GM23338 (cell line): ENCODE measurements at regions not wholly inside any gene's neighbourhood (a gene's known extent, or its start where the extent isn't known, plus 50 kb on each side); places are given as distances from the start of the nearest gene placed in this dataset.

Experiments used
- CREB1 ChIP-seq: fragments of 250-450 bp; sonication (Bioruptor Pico); IDR thresholded peaks from 2 replicates; pipeline ENCODE4 v1.5.0; 2020; ENCODE audit warnings: low read depth, mild to moderate bottlenecking, moderate library complexity
- CTCF ChIP-seq, 2 experiments: fragments of 200-600 bp in 1 of 2; sonication (generic) in 1 of 2; conservative IDR thresholded peaks; 2 replicates each; pipeline versions ENCODE4 v1.5.1 to v1.6.1; 2016 to 2017; ENCODE audit warnings: antibody characterized with exemption in 2 of 2, low read depth in 2 of 2, mild to moderate bottlenecking in 2 of 2, moderate library complexity in 1 of 2
- EZH2 ChIP-seq: fragments of 200-600 bp; sonication (generic); IDR thresholded peaks from one replicate; pipeline ENCODE4 v1.8.0; 2017; ENCODE audit warnings: antibody characterized with exemption, mild to moderate bottlenecking, low read depth; ENCODE audit not compliant: unreplicated experiment
- EZH2phosphoT487 ChIP-seq: fragments of 200-600 bp; sonication (generic); IDR thresholded peaks from one replicate; pipeline ENCODE4 v1.8.1; 2018; ENCODE audit warnings: antibody characterized with exemption; ENCODE audit not compliant: unreplicated experiment
- JUNB ChIP-seq: IDR thresholded peaks from one replicate; pipeline ENCODE4 v1.6.1; 2016; ENCODE audit warnings: antibody characterized with exemption; ENCODE audit not compliant: unreplicated experiment
- POLR2AphosphoS5 ChIP-seq: IDR thresholded peaks from 2 replicates; pipeline ENCODE4 v1.6.1; 2016; ENCODE audit warnings: antibody characterized with exemption, low read depth
- REST ChIP-seq: IDR thresholded peaks from one replicate; pipeline ENCODE4 v1.6.1; 2018; ENCODE audit warnings: antibody characterized with exemption; ENCODE audit not compliant: unreplicated experiment
- STAT1 ChIP-seq: IDR thresholded peaks from one replicate; pipeline ENCODE4 v1.6.1; 2016; ENCODE audit warnings: antibody characterized with exemption; ENCODE audit not compliant: unreplicated experiment
- ZNF114 ChIP-seq: fragments of 250-450 bp; sonication (Bioruptor Pico); IDR thresholded peaks from 2 replicates; pipeline ENCODE4 v1.5.0; 2020; ENCODE audit warnings: mild to moderate bottlenecking, moderate library complexity

GRCh38 chr2:121104721-121105141 lies 180.3 kb downstream of the TFCP2L1 start:
- no peak for TF ChIP-seq CTCF (conservative IDR thresholded peaks at IDR 0.05; ENCODE audit: low read depth in 2 of 2)
- TF ChIP-seq EZH2phosphoT487: no peak
- no peak for TF ChIP-seq EZH2
- TF ChIP-seq ZNF114: no peak
- TF ChIP-seq POLR2AphosphoS5: no peak
- no peak for TF ChIP-seq CREB1 (CRISPR knock-in tag)
- TF ChIP-seq REST: peak; percentile 71
- no peak for TF ChIP-seq JUNB
- TF ChIP-seq STAT1: no peak
